DOHH2 (cell line): ENCODE measurements at regions not wholly inside any gene's neighbourhood (a gene's known extent, or its start where the extent isn't known, plus 50 kb on each side); places are given as distances from the start of the nearest gene placed in this dataset.

ENCODE experiments used
- EZH2phosphoT487 ChIP-seq: fragments of 200-600 bp; sonication (generic); IDR thresholded peaks from 2 replicates; pipeline ENCODE4 v1.6.1; 2017; ENCODE audit warnings: borderline replicate concordance, mild to moderate bottlenecking, antibody characterized with exemption, low read length, moderate library complexity, mixed read lengths
- TF ChIP-seq, protein P1 (sequence below): fragments of 200-600 bp; sonication (generic); IDR thresholded peaks from one replicate; pipeline ENCODE4 v1.5.1; 2014; ENCODE audit warnings: antibody characterized with exemption, mild to moderate bottlenecking, low read depth, low read length; ENCODE audit not compliant: poor library complexity, severe bottlenecking

DNA sequence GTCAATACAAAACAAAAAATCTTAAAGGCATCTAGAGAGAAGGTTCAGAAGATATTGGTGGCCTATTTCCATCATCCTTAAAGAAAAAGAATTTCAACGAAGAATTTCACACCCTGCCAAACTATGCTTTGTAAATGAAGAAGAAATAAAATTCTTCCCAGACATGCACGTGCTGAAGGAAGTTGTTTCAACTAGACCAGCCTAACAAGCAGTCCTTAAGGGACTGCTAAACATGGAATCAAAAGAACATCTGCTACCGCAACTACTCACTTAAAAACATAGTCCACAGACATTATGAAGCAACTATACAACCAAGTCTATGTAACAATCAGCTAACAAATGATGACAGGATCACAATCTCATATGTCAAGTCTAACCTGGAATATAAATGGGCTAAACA is 584.9 kb upstream of the PTCHD4 start:
- TF ChIP-seq, protein P1, sequence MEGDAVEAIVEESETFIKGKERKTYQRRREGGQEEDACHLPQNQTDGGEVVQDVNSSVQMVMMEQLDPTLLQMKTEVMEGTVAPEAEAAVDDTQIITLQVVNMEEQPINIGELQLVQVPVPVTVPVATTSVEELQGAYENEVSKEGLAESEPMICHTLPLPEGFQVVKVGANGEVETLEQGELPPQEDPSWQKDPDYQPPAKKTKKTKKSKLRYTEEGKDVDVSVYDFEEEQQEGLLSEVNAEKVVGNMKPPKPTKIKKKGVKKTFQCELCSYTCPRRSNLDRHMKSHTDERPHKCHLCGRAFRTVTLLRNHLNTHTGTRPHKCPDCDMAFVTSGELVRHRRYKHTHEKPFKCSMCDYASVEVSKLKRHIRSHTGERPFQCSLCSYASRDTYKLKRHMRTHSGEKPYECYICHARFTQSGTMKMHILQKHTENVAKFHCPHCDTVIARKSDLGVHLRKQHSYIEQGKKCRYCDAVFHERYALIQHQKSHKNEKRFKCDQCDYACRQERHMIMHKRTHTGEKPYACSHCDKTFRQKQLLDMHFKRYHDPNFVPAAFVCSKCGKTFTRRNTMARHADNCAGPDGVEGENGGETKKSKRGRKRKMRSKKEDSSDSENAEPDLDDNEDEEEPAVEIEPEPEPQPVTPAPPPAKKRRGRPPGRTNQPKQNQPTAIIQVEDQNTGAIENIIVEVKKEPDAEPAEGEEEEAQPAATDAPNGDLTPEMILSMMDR = no peak
- no peak for TF ChIP-seq EZH2phosphoT487
